Karpas-422 (cell line): ENCODE measurements at regions not wholly inside any gene's neighbourhood (a gene's known extent, or its start where the extent isn't known, plus 50 kb on each side); places are given as distances from the start of the nearest gene placed in this dataset.
"Not testable (repeated sequence)": the region's sequence is repeated elsewhere in the genome, so short reads cannot be mapped to it uniquely, and the experiment has no call there.

Experiments used
- DNase-seq: peaks from one replicate; pipeline ENCODE4 v3.0.0-alpha.2; 2015
- H2AFZ ChIP-seq: fragments of 200-600 bp; sonication (generic); 2 replicates; pipeline ENCODE4 v1.6.1; 2014; ENCODE audit warnings: antibody characterized with exemption, low read length, mixed read lengths
- H3K27ac ChIP-seq: fragments of 200-600 bp; sonication (generic); 2 replicates; pipeline ENCODE4 v1.5.1; 2014; ENCODE audit warnings: mild to moderate bottlenecking, low read length, moderate library complexity
- H3K27me3 ChIP-seq: fragments of 200-600 bp; sonication (generic); 2 replicates; pipeline ENCODE4 v1.6.1; 2014; ENCODE audit warnings: low read length, mixed read lengths
- H3K36me3 ChIP-seq: fragments of 200-600 bp; sonication (generic); 2 replicates; pipeline ENCODE4 v1.6.1; 2014; ENCODE audit warnings: low read length, mixed read lengths; ENCODE audit not compliant: insufficient read depth
- H3K4me1 ChIP-seq: fragments of 200-600 bp; sonication (generic); 2 replicates; pipeline ENCODE4 v1.6.1; 2014; ENCODE audit warnings: mild to moderate bottlenecking, low read length, mixed read lengths
- H3K4me2 ChIP-seq: fragments of 200-600 bp; sonication (generic); 2 replicates; pipeline ENCODE4 v1.6.1; 2014; ENCODE audit warnings: low read length, low read depth, mild to moderate bottlenecking; ENCODE audit not compliant: poor library complexity, severe bottlenecking
- H3K4me3 ChIP-seq: fragments of 200-600 bp; sonication (generic); 2 replicates; pipeline ENCODE4 v1.5.1; 2014; ENCODE audit warnings: mild to moderate bottlenecking, antibody characterized with exemption, low read length, mixed read lengths
- H3K79me2 ChIP-seq: fragments of 200-600 bp; sonication (generic); 2 replicates; pipeline ENCODE4 v1.6.1; 2014; ENCODE audit warnings: mild to moderate bottlenecking, low read length, mixed read lengths
- H3K9ac ChIP-seq: fragments of 200-600 bp; sonication (generic); 2 replicates; pipeline ENCODE4 v1.6.0; 2014; ENCODE audit warnings: low read length
- H3K9me2 ChIP-seq: fragments of 200-600 bp; sonication (generic), shearing (Covaris generic); replicated peaks from 2 replicates; pipeline ENCODE4 v1.6.0; 2014; ENCODE audit warnings: mild to moderate bottlenecking, low read length, moderate library complexity; ENCODE audit not compliant: insufficient read depth
- H3K9me3 ChIP-seq: fragments of 300-700, 200-600 bp; sonication (generic); 2 replicates; pipeline ENCODE4 v1.6.1; 2014; ENCODE audit warnings: low read length, mixed read lengths
- H4K20me1 ChIP-seq: fragments of 200-600 bp; sonication (generic); 2 replicates; pipeline ENCODE4 v1.6.1; 2014; ENCODE audit warnings: mild to moderate bottlenecking, antibody characterized with exemption, low read length, low read depth; ENCODE audit not compliant: insufficient read depth

DNA sequence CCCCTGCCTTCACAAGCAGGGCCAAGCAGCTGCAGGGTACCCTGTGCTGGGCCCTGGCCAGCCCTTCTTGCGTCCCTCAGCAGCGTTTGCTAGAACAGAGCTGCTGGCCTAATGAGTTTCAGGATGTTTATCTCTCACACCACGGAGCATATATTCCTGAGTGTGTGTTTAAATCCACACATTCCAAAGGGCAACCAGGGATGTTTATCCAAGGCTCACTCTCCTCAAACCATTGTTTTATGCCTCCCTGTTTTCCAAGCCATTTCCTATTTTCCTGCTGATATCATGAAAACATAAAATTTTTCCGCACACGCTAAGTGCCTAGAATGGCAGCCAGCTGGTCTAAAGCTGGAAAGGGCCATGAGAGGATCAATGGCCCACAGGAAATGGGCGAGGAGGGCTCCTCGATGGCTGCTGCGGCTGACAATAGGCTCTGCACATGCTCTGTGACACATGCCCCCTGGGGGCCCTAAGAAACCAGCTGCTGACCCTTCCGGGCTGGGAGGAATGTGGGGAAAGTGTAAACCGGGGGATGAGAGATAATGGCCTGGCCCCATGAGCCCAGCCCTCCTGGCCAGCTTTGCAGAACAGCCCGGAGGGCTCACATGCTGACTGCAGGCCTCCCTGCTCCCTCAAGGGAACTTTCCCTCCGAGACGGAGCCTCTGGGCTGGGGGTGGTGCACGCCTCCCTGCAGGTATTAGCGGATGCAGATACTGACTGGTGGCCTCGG, 194.0 kb downstream of the NDUFA10 start:
- Histone ChIP-seq H3K4me2 (no peak overlapping the region), H3K27ac (no peak overlapping the region)

DNA sequence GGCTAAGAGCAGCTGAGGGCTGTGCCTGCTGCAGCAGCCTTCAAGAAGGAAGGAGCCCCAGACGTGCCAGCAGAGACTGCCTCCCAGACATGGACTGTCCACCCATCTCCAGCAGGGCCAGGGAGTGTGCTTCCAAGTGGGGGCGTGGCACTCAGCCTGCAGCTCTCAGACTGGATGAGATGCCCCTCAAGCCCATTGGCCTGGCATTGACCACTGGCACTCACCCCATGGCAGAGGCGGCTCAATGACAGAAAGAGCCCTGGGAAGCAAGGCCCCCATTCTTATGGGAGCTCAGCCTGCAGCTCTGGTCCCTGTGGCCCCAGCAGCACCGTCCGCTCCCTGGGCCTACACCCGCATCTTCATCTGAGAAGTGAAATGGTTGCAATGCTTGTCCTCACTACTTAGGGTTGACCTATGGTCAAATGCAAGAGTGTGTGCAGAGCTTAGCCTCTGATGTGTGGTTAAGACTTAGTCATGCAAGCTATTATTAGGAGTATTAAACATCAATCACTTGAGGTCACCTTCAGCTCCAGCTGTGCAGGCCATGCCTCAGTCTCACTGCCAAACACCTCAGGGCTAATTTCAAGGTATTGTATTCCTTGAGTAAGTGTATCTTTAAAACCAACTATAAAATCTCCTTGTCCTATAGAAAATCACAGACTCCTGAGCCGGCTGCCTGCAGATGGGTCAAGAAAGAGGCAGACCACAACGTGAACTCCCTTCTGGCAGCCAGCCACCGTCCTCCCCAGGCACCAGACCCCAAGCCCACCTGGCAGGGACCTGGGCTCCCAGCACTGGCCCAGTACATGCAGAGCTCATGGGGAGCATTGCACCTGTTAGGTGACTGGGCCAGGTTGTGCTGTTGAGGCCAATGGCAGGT, 194.8 kb downstream of the NDUFA10 start:
- no peak for DNase-seq
- H3K4me2 ChIP-seq = no peak overlapping the region

More for the DNA sequence above, 194.0 kb downstream of the NDUFA10 start:
- no peaks in the 10 kb centered on the region for H3K79me2 ChIP-seq
- H3K36me3 ChIP-seq = no peaks in the 10 kb centered on the region
- H4K20me1 ChIP-seq = no peaks in the 10 kb centered on the region
- H3K27me3 ChIP-seq = no peaks in the 10 kb centered on the region
- H3K9me2 ChIP-seq = no peaks in the 10 kb centered on the region
- H3K4me3 ChIP-seq = no peak overlapping the region
- no peaks in the 10 kb centered on the region for H3K9me3 ChIP-seq
- no peak for DNase-seq
- no peaks in the 10 kb centered on the region for H3K4me1 ChIP-seq
- no peak overlapping the region for H3K9ac ChIP-seq
- H2AFZ ChIP-seq = no peak overlapping the region

DNA sequence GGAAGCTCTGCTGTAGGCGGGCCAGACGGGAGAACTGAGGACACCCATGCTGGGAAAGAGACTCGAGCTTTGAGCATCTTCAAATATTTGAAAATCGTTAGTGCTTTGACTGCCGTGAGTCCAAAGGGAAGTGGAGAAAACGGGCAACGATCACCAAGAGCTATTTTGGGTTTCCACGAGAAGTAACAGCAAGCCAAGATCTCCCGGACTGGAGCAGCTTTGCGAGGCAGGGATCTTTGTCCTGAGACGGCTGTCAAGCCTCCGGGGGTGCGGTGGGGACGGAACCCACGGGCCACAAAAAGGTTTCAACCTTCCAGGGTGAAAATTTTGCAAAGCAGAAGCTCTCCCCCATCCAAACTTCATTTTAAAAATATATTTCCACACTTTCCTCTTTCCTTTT, 195.8 kb downstream of the NDUFA10 start:
- Histone ChIP-seq H2AFZ (no peak overlapping the region), H3K4me1 (no peaks in the 10 kb centered on the region), H4K20me1 (no peaks in the 10 kb centered on the region), H3K9me3 (no peaks in the 10 kb centered on the region), H3K4me2 (no peak overlapping the region), H3K36me3 (no peaks in the 10 kb centered on the region), H3K4me3 (no peak overlapping the region), H3K27me3 (no peaks in the 10 kb centered on the region), H3K9ac (no peak overlapping the region), H3K79me2 (no peaks in the 10 kb centered on the region), H3K9me2 (no peaks in the 10 kb centered on the region), H3K27ac (no peak overlapping the region)
- no peak for DNase-seq

More for the DNA sequence above, 194.8 kb downstream of the NDUFA10 start:
- Histone ChIP-seq H3K4me3 (no peak overlapping the region), H3K79me2 (no peaks in the 10 kb centered on the region), H3K9me3 (no peaks in the 10 kb centered on the region), H4K20me1 (no peaks in the 10 kb centered on the region), H3K36me3 (no peaks in the 10 kb centered on the region), H3K4me1 (no peaks in the 10 kb centered on the region), H2AFZ (no peak overlapping the region), H3K9me2 (no peaks in the 10 kb centered on the region), H3K9ac (no peak overlapping the region), H3K27ac (no peak overlapping the region), H3K27me3 (no peaks in the 10 kb centered on the region)

DNA sequence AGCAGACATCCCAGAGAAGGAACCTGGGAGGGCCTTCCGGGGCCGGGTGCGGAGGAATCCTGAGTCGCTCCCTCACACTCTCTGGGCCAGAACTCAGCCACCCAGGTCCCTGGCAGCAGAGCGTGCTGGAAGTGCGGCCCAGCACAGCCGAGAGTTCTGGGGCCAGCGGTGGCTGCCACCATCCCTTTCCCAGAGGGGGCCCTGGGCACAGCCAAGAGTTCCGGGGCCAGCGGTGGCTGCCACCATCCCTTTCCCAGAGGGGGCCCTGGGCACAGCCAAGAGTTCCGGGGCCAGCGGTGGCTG, 196.2 kb downstream of the NDUFA10 start:
- not testable (repeated sequence) for H2AFZ ChIP-seq, H4K20me1 ChIP-seq, H3K27me3 ChIP-seq, H3K4me3 ChIP-seq, H3K27ac ChIP-seq, H3K79me2 ChIP-seq, H3K36me3 ChIP-seq, H3K4me1 ChIP-seq, DNase-seq, H3K9ac ChIP-seq, H3K4me2 ChIP-seq, H3K9me2 ChIP-seq, H3K9me3 ChIP-seq

DNA sequence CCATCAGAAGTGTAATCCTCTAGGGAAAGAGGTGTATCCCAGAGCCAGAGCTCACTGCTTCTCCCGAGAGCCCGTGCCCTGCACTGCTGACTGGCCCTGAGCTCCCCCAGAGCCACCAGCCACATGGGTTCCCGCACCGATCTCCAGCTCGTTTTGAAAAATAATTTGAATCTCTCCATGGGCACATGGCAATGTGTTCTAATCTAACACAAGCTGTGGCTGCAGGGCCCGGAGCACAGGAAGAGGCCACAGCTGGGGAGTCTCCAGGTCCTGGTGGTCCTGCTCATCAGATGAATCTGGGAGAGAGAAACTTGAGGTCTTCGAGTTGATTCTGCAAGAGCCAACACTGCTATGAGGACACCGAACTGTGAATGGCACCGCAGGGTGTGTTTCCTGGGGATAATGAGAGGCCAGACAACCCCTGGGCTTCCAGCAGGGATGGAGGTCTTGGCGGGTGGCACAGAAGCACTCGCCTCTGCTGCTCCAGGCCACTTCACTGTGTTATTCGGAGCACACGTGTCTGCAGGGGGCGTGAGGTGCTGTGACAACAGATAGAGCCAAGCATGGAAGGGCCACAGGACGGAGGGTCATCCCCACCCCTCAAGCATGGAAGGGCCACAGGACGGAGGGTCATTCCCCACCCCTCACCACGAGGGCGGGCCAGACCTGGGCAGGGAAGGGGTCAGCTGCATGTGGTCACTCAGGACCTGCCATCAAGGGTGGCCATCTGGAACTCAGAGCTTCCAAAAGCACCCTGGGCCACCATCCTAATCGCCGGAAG, 196.8 kb downstream of the NDUFA10 start:
- H3K4me3 ChIP-seq = no peak overlapping the region
- H3K4me2 ChIP-seq = no peak overlapping the region
- no peak overlapping the region for H3K9ac ChIP-seq
- H3K27me3 ChIP-seq = no peaks in the 10 kb centered on the region
- no peak overlapping the region for H2AFZ ChIP-seq
- H3K9me3 ChIP-seq = no peaks in the 10 kb centered on the region
- H3K9me2 ChIP-seq = no peaks in the 10 kb centered on the region
- no peaks in the 10 kb centered on the region for H4K20me1 ChIP-seq
- DNase-seq = no peak
- no peaks in the 10 kb centered on the region for H3K4me1 ChIP-seq
- H3K79me2 ChIP-seq = no peaks in the 10 kb centered on the region
- no peak overlapping the region for H3K27ac ChIP-seq
- no peaks in the 10 kb centered on the region for H3K36me3 ChIP-seq

DNA sequence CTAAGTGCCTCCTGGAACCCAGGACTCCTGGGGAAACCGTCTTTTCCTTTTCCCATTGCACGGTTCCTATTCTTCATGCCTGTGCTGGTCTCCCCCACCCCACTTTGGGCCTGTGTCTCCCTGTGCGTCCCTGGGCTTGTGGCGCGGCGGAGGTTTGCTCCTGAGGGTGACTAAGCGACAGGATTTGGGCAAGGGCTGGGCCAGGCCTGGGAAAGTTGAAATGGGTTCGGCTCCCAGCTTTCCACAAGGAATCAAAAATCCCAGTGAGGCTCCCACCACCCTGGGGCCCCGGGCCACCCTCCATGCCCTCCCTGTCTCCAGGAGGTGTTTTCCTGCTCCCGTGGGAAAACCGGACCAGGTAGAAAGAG, 197.6 kb downstream of the NDUFA10 start:
- no peak for DNase-seq

DNA sequence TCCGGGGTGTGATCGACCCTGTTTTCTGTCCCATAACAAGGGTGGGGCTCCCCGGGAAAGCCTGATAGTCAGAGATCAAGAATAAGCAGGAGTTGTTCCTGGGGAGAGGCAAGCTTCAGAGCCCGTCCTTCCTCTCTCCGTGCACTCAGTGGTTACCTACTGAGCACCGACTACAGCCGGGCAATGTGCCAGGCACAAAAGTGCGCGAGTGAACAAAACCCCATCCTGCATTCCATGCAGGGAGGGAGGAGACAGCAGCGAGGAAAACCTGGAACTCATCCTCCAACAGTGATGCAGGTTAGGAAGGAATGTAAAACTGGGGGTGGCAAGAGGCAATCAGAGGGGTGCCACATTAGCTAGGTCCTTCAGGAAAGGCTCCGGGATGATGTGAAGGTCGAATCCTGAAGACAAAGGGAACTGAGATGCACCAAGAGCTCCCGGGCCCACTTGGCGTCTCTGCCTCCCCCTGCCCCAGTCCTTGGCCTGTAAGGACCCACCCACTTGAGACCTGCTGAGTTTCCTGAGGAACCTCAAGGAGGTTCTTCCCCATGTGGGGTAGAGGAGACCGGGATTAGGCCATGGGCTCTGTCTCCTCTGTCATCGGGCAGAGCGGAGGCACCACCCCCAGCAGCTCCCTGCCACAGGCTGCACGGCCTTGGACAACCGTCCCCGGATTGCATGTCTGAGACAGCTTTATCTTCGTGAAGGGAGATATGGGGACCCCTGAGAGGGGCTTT, 198.2 kb downstream of the NDUFA10 start:
- no peak for DNase-seq
- Histone ChIP-seq H3K4me3 (no peak overlapping the region), H4K20me1 (no peaks in the 10 kb centered on the region), H3K36me3 (no peaks in the 10 kb centered on the region), H3K9me2 (no peaks in the 10 kb centered on the region), H3K9me3 (no peaks in the 10 kb centered on the region), H3K9ac (no peak overlapping the region), H3K4me2 (no peak overlapping the region), H3K79me2 (no peaks in the 10 kb centered on the region), H3K4me1 (no peaks in the 10 kb centered on the region), H2AFZ (no peak overlapping the region), H3K27ac (no peak overlapping the region), H3K27me3 (no peaks in the 10 kb centered on the region)

More for the DNA sequence above, 197.6 kb downstream of the NDUFA10 start:
- Histone ChIP-seq H3K27me3 (no peaks in the 10 kb centered on the region), H3K4me1 (no peaks in the 10 kb centered on the region), H3K79me2 (no peaks in the 10 kb centered on the region), H3K36me3 (no peaks in the 10 kb centered on the region), H2AFZ (no peak overlapping the region), H3K4me2 (no peak overlapping the region), H3K9ac (no peak overlapping the region), H3K9me2 (no peaks in the 10 kb centered on the region), H3K4me3 (no peak overlapping the region), H3K27ac (no peak overlapping the region), H4K20me1 (no peaks in the 10 kb centered on the region), H3K9me3 (no peaks in the 10 kb centered on the region)
